Anterior cingulate cortex (tissue), 58 donors: ENCODE measurements at regions not wholly inside any gene's neighbourhood (a gene's known extent, or its start where the extent isn't known, plus 50 kb on each side); places are given as distances from the start of the nearest gene placed in this dataset.
"Not testable (repeated sequence)": the region's sequence is repeated elsewhere in the genome, so short reads cannot be mapped to it uniquely, and the experiment has no call there.

ENCODE experiments used
- DNase-seq, 58 donors: peaks; one replicate each; lab custom pipeline; 2025; lab: John Stamatoyannopoulos, UW

- no peak for DNase-seq
Observed at GRCh38 chr1:234838820-234839219, 228.8 kb upstream of the IRF2BP2 start.

- DNase-seq, result no peak
Observed at GRCh38 chr1:234838182-234838581, 228.2 kb upstream of the IRF2BP2 start.

DNA sequence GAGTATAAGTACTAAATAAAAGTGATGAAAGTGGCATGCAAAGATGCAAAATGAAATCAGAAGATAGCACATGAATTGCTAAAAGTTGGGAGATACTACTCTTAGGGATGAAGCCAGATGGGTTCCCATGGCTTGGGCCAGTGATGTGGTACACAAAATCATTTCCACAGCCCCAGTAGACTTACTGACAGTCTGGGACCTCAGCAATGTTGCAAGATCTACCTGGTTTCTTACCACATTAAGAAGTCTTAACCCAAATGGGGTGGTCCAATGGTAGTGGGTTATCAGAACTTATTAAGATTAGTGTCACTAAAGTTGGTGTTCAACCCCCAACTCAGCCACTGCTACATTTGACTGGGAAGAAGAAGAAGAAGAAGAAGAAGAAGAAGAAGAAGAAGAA, 227.7 kb upstream of the IRF2BP2 start:
- DNase-seq, result no peak

DNA sequence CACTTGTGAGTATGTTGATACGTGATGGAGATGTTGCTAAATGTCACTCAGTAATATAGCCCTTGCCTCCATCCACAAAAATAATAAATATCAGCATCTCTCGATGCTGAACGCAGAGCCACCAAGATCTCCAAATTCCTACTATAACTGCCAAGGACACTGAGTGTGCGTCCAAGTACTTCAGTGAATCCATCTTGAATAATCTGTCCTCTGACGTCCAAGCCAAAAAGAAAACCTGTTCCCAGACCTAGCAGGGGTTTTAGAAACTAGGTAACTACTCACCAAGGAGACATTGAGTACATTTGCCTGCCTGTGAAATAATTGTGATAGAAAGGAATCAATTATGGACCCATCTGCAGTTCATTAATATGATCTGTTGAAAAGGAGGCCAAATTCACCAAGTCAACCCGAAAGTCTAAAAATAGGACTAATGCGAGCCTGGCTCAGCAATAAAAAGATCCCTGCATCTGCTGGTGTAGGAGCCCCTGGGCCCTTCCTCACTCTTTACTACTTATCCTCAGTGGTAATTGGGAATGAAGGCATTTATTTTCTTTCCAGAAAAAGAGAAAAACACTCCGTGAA, 226.9 kb upstream of the IRF2BP2 start:
- DNase-seq, result no peak

DNA sequence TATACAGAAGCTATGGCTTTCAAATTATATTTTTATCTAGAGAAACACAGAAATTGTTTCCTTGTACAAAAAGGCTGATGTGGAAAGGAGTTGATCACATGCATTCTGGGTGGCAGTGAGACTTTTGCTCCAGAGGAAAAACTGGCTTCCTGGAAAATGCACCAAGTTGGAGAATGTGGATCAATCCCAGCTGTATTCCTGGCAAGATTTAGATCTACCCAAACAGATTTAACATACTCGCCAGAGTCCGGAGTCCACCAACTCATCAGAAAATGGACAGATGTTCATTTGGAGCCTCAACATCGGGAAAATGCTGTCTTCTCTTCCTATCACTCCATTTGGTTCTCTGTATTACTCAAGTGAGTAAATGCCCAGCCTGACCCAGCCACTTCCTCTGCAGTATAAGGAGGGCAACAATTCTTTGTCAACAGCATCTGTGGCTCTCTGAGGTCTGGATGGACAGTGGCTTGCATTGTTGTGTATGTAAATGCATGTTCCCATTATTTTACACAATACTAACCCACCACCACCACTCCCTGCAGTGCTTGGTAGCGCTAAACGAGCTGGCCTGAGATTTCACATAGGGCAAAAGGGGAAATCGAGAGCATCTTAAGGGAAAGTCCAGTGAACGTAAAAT, 226.2 kb upstream of the IRF2BP2 start:
- DNase-seq, result peak in 31 of 58 donors; percentile 13 to 87 (median 48)

DNA sequence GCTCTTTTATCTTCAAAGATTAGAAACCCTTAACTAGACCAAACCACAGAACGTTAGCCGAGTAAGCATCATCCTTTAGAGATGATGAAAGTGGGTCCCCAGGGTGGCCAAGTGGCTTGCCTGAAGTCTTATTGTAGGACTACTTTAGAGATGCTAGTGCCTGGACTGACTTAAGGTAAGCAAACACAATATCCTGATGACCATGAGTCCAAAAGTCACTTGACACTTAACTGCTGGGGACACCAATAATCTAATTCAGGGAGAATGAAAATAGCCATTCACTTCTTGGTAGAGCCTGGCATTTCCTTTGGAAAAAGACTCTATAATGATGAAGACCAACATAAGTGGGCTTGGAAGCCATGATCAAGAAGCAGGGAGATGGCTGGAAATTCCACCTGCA, 225.3 kb upstream of the IRF2BP2 start:
- DNase-seq, result no peak

GRCh38 chr1:234833646-234834045, 223.7 kb upstream of the IRF2BP2 start:
- no peak for DNase-seq

DNA sequence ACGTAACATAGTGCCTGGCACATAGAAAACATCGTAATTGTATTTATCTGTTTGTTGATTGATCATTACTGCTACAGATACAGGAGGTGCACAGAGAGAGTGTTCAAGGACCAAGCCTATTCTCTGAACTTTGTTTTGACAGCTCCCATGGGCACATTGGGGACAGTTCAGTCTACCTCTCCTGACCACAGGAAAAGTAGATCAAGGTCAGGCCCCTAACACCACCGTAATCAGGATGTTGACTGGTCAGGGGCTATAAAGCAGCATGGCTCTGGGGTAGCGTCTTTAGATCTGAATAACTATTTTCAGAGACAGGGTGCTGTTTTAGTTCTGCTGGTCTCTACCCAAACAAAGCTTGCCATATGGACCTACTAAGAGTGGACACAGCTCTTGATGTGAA, 223.1 kb upstream of the IRF2BP2 start:
- DNase-seq, result no peak

GRCh38 chr1:234827656-234828055, 217.7 kb upstream of the IRF2BP2 start:
- DNase-seq, result no peak

GRCh38 chr1:234827181-234827580, 217.2 kb upstream of the IRF2BP2 start:
- DNase-seq, result no peak

DNA sequence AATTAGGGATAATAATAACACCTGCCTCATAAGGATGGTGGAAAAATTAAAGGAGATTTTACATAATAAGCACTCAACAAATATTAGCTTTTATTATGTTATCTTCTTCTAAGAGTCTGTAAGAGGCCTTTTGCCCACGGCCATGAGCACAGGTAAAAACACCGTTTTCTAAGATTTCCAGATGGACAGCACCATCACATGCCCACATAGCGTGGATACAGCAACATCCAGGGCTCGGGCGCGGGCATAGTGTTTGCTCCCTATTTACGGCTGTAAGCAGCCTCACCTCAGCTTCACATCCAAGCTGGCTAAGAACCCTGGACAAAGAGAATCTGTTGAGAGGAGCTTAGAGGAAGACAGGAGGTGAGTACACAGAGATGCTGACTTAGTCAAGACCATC, 216.4 kb upstream of the IRF2BP2 start:
- no peak for DNase-seq

GRCh38 chr1:234825498-234826165, 215.7 kb upstream of the IRF2BP2 start:
- no peak for DNase-seq

DNA sequence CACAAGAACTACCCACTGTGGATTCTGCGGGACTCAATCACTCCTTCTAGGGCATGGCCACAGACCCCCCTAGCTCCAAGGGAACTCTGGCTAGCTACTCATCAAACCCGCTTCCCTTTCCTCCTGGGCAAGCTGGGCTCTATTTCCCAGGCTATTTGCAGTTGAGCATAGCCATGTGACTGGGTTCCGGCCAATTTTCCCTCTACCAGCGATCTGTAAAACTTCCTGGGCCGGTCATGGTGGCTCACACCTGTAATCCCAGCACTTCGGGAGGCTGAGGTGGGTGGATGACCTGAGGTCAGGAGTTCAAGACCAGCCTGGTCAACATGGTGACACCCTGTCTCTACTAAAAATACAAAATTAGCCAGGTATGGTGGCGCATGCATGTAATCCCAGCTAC, 214.9 kb upstream of the IRF2BP2 start:
- not testable (repeated sequence) for DNase-seq

DNA sequence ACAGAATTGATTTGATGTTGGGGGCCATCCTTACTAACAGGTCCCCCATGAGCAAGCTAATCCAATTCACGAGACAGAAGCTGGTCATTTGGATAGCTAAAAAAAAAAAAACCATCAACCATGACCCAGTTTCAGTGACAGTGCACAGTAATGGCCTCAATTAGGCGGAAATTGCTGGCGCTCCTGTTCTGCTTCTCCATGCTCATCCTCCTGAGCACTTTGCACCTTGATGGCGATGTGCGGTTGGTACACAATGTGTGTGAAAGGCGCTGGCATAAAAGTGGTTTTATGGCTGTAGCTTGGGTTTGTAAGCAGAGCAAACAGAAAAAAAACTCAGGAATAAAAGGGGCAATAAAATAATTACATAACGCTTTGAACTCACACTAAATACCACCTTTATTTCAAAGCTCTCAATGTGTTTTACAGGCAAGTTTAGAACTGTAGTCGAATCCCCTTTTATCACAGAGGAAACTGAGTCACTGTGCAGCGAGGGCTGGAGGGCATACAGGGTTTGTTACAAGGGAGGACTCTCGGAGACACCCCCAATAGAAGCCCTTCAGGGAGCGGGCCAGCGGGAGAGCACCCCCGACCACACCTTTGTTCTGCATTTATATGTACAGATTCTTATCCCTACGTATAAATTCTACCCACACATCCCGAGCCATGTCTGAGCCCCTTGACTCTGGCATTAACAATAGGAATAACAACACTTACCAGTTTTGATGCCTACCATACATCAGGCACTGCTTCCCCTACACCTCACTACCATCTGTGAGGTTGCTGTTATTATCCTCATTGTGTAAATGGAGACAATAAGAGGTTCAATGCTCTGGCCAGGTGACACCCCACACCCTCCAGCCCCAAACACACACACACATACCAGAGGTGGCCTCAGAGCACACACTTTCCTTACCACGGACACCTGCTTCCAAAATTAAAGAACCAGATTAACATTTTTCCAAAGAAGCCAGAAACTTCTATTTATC, 213.5 kb upstream of the IRF2BP2 start:
- no peak for DNase-seq

- DNase-seq, result no peak
Observed at GRCh38 chr1:234821840-234822239, 211.9 kb upstream of the IRF2BP2 start.

DNA sequence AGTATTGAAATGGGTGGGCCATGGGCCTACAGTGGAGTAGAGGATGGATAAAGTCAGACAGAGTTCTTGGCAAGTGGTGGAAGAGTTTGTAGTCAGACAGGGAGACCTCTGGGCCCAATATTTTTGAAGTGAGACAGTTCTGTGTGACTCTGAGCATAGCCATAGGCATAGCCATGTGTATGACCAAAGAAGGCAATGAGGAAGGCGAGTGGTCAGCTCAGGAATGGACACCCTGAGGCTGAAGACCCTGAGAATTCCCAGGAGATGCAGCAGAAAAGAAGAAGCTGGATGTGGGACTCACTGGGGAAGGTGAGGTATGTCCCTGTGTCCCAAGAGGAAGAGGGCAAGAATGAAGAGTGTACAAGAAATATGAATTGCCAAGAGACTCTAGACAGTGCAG, 210.6 kb upstream of the IRF2BP2 start:
- DNase-seq, result no peak

DNA sequence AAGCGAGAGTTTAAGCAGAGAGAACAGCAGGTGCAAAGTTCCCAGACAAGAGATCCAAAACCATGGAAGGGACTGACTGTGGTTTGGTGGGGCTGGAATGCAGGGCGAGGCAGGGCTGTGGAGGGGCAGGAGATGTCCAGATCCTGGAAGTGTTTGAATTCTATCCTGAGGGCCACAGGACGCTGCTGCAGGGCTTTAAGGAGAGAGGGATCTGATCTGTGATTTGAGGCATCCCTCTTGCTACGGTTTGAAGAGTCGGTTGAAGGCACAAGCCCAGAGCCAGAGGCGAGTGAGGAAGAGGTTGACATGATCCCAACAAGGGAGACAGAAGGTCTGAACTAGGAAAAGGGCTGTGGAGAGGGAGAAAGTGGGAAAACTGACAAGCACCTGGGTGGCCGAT, 209.9 kb upstream of the IRF2BP2 start:
- DNase-seq, result not testable (repeated sequence)

- not testable (repeated sequence) for DNase-seq
Observed at GRCh38 chr1:234818040-234818387, 208.0 kb upstream of the IRF2BP2 start.

- DNase-seq, result not testable (repeated sequence)
Observed at GRCh38 chr1:234817313-234818039, 207.5 kb upstream of the IRF2BP2 start.

DNA sequence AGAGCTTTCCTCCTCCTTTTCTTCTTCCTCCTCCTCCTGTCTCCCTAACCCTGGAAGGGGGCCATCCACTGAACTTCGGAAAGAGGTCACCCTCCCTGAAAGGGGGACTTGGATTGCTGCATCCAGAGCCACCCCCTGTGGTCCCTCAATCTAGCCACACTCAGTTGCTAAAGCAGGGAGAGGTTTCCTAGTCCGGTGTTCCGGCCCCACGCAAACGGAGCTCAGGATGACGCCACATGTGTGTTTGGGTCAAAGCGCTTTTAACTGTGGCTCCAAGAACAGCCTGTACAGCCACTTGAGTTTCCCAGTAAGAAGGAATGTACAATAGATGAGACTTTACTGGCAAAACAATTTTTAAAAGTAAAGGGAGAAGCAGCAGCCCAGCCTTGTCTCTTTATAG, 206.9 kb upstream of the IRF2BP2 start:
- peak in 11 of 58 donors; percentile 23 to 70 (median 60) for DNase-seq
